GOT3 (cell line): ENCODE measurements at regions not wholly inside any gene's neighbourhood (a gene's known extent, or its start where the extent isn't known, plus 50 kb on each side); places are given as distances from the start of the nearest gene placed in this dataset.
"Not testable (repeated sequence)": the region's sequence is repeated elsewhere in the genome, so short reads cannot be mapped to it uniquely, and the experiment has no call there.

Experiments
- DNase-seq: peaks from one replicate; lab custom pipeline; 2025; ENCODE audit warnings: mixed read lengths; lab: John Stamatoyannopoulos, UW

DNA sequence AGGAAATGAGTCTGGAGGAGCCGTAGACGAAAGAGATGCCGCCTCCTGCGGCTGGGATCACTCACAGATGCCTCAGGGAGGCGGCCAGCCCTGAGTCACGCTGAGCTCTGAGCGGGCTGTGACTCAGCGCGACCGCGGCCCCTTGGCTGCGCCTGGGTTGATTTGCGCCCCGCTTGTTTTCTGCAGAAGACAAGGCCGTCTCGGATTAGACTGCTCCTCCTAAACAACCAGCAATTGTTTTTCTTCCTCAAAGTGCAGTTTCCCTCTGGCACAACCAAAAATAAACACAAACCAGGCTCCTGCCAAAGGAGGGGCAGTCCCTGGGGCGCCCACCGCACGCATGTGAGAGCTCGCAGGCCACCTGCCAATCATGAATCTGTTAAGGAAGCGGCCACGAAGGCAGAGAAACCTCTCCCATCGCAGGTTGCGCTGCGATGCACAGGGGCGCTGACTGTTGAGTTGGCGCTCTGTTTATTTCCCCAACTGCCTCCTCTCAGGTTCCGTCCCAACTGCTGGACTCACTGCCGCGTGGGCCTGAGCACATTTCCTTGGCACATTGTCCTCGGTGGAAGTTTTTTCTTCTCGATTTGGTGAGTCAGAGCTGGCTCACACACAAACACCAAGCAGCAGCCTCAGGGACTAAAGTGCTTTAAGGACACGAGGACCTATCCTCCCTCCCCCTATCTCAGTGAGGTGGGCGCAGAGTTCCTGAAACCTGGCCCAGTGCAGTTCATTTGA lies 85.2 kb upstream of the NDUFV2 start:
- peak; percentile 64 for DNase-seq

DNA sequence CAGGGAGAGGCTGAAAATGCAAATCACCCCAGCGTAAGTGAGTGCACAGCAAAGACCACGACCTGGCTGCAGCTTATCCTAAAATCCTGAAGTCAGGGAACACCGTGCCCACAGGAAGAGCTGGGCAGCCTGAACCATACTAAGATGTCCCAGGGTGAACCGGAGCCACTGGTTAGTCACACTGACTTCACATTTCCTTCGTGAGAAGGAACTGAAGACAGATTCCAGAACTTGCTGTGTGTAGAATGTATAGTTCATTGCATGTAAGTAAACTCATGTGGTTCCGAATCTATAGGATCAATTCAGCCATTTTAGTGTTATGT lies 84.6 kb upstream of the NDUFV2 start:
- DNase-seq: peak; percentile 26

DNA sequence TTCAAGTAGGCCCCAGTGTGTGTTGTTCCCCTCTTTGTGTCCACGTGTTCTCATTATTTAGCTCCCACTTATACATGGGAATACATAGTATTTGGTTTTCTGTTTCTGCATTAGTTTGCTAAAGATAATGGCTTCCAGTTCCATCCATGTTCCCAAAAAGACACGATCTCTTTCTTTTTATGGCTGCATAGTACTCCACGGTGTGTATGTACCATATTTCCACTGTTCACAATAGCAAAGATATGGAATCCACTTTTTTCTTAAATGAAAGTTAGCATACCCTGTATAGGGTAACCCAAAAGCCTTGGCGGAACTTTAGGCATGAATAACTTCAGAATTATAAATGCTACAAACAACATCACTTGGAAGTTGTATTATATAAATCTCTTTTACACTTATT lies 83.4 kb upstream of the NDUFV2 start:
- DNase-seq: no peak

DNA sequence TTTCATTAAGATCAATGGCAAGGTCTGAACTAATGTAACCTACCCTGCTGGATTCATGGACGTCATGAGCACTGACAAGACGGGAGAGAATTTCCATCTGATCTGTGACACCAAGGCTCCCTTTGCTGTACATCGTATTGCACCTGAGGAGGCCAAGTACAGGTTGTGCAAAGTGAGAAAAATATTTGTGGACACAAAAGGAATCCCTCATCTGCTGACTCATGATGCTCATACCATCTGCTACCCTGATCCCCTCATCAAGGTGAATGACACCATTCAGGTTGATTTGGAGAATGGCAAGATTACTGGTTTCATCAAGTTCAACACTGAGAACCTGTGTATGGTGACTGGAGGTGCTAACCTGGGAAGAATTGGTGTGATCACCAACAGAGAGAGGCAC lies 82.3 kb upstream of the NDUFV2 start:
- DNase-seq: no peak

- DNase-seq: no peak
Measured at GRCh38 chr18:9021458-9021857, 81.0 kb upstream of the NDUFV2 start.

- no peak for DNase-seq
Measured at GRCh38 chr18:9022397-9023155, 79.9 kb upstream of the NDUFV2 start.

DNA sequence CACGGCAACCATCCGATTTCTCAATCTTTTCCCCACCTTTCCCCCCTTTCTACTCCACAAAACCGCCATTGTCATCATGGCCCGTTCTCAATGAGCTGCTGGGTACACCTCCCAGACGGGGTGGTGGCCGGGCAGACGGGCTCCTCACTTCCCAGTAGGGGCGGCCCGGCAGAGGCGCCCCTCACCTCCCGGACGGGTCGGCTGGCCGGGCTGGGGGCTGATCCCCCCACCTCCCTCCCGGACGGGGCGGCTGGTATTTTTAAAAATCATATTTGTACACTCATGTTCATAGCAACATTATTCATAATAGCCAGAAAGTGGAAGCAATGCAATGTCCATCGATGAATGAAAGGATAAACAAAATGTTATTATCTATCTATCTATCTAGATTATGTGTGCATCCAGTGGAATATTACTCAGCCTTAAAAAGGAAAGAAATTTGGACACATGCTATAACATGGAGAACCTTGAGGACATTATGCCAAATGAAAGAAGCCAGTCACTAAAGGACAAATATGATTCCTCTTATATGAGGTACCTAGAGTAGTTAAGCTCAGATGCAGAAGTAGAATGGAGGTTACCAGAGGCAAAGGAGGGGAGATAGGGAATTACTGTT lies 78.4 kb upstream of the NDUFV2 start:
- DNase-seq: not testable (repeated sequence)

DNA sequence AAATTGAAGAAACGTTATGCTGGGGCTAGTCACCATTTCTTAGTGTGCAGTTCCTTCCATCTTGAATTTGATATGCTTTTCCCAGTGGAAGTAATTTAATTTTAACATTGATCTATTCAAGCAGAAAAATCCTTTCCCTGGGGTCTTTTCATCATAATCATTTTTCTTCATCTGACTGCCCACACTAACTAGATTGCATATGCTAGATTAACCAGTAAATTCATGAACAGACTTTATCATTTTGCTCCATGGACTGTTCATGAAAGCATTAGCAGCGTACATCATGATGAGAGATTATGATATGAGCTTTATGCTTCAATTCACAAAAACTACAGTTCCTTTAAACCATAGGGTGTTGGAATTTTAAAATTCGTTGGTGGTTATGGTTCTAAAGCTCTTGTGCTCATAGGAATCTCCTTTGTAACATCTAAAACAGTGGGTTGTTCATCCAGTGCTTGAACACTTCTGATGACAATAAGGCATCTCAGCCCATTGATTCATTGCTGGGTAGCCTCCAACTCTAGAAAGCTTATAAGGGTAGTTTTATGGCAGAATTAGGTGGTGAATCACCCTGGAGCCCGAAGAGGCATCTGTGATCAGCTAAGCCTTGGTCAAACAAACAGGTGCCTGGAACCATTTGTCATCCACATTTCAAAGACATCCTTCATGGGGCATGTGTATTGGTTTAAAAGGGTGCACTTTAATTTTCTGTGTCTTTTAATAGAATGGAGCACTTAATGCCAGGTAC lies 77.2 kb upstream of the NDUFV2 start:
- DNase-seq: no peak

- no peak for DNase-seq
Measured at GRCh38 chr18:9029131-9029530, 73.4 kb upstream of the NDUFV2 start.

DNA sequence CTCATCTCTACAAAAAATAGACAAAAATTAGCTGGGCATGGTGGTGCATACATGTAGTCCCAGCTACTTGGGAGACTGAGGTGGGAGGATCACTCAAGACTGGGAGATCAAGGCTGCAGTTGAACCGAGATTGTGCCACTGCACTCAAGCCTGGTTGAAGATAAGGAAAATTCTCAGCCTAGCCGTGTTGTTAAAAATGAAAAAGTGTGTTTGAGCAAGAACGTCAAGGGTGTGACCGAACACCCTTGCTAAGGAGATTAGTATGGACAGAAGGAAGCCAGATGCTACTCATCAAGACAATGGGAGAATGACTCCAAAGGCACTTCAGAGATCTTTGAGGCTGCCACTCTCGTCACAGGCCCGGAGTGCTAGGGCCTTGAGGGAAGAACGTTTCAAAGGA lies 70.0 kb upstream of the NDUFV2 start:
- DNase-seq: no peak

DNA sequence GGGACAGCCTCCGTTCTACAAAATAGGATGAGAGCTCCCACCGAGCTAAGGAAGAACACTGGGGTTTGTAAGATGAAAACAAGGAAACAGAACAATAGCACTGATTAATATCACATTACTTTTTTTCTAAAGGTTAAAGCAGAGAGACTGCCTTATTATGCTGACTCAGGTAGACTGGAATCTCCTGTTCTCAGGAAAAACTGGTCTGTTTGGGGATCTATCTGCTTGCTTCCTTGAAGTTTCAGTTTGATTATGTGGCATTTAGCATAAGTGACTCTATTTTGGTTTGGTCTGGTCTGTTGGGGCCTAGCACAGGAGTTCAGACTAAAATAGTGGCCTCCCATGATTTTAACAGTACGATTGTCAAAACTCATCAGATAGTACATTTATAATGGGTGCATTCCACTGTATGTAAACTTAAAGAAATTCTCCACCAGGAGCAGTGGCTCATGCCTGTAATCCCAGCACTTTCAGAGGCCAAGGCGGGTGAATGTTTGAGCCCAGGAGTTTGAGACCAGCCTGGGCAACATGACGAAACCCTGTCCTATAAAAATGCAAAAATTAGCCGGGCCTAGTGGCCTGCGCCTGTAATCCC lies 64.1 kb upstream of the NDUFV2 start:
- no peak for DNase-seq

GRCh38 chr18:9039441-9040071 lies 62.9 kb upstream of the NDUFV2 start:
- no peak for DNase-seq

- no peak for DNase-seq
Measured at GRCh38 chr18:9042766-9043481, 59.6 kb upstream of the NDUFV2 start.

- no peak for DNase-seq
Measured at GRCh38 chr18:9043581-9043980, 58.9 kb upstream of the NDUFV2 start.

DNA sequence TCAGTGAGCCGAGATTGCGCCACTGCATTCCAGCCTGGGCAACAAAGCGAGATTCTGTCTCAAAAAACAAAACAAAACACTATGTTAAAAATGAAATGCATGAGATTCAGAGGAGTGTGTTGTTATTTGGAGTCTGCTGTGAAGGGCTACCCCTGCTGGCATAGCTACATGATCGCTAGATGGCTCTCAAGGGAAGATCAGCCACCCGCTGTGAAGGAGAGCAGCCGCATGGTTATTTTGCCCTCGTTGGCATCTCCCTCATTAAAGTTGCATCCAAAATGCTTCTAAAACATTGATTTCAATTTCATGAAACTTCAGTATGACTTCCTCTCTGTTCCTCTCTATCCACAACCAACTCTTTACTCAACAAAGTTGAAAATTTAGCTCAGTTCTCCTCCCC lies 54.8 kb upstream of the NDUFV2 start:
- DNase-seq: no peak

GRCh38 chr18:9048236-9048635 lies 54.3 kb upstream of the NDUFV2 start:
- DNase-seq: no peak

GRCh38 chr18:9048808-9049494 lies 53.5 kb upstream of the NDUFV2 start:
- no peak for DNase-seq

DNA sequence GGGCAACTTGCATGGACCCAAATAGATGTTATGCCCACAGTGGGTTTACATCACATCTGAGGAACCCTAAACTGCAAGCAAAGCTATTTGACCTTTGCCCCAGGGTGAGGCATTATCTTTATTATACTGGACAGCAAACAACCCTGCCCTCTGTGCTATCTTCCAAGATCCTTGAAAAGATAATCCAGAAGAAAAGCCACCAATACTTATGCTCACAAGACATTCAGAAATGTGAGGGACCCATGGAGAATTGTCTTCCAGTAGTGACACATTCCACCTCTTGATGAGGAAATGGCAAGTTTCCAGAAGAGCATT lies 53.0 kb upstream of the NDUFV2 start:
- DNase-seq: no peak

DNA sequence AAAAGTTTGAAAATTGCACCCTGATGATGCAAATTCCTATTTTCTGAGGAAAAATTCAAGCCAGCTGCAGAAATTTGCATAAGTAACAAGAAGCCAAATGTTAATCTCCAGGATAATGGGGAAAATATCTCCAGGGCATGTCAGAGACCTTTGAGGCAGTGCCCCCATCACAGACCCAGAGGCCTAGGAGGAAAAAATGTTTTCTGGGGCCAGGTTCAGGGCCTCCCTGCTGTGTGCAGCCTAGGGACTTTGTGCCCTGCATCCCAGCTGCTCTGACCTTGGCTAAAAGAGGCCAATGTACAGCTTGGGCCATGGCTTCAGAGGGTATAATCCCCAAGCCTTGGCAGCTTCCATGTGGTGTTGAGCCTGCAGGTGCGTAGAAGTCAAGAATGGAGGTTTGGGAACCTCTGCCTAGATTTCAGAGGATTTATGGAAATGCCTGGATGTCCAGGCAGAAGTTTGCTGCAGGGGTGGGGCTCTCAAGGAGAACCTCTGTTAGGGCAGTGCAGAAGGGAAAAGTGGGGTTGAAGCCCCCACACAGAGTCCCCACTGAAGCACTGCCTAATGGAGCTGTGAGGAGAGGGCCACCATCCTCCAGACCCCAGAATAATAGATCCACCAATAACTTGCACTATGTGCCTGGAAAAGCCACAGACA lies 51.7 kb upstream of the NDUFV2 start:
- not testable (repeated sequence) for DNase-seq
